NB4 (cell line): ENCODE measurements at regions not wholly inside any gene's neighbourhood (a gene's known extent, or its start where the extent isn't known, plus 50 kb on each side); places are given as distances from the start of the nearest gene placed in this dataset.

Experiments
- CTCF ChIP-seq: IDR thresholded peaks from one replicate; pipeline ENCODE4 v1.5.1; 2012; ENCODE audit warnings: low read depth, low read length
- MAX ChIP-seq: IDR thresholded peaks from 2 replicates; pipeline ENCODE4 v1.6.1; 2011; ENCODE audit warnings: low read depth, low read length

- TF ChIP-seq CTCF: no peak
- TF ChIP-seq MAX: no peak
These were observed 368.5 kb upstream of the OPRM1 start for GRCh38 chr6:153670403-153671026.
